ENCODE measurements at regions not wholly inside any gene's neighbourhood (a gene's known extent, or its start where the extent isn't known, plus 50 kb on each side); places are given as distances from the start of the nearest gene placed in this dataset.

- FAIRE-seq, result peak; percentile 11
Observed at GRCh38 chrX:10828640-10829039, 208.3 kb upstream of the MID1 start.

GRCh38 chrX:10831716-10832502 lies 211.5 kb upstream of the MID1 start:
- DNase-seq (ENCODE audit: insufficient read length, low spot score), result no peak
- FAIRE-seq, result peak; percentile 16
- TF ChIP-seq CTCF (IDR thresholded peaks at IDR 0.05; ENCODE audit: insufficient read depth, missing control alignments), result no peak

More at GRCh38 chrX:10828640-10829039, 208.3 kb upstream of the MID1 start:
- TF ChIP-seq CTCF (IDR thresholded peaks at IDR 0.05; ENCODE audit: insufficient read depth, missing control alignments), result no peak
- no peak for DNase-seq (ENCODE audit: insufficient read length, low spot score)

GRCh38 chrX:10833299-10834169 lies 213.1 kb upstream of the MID1 start:
- no peak for TF ChIP-seq CTCF (IDR thresholded peaks at IDR 0.05; ENCODE audit: insufficient read depth, missing control alignments)
- FAIRE-seq (no peak), DNase-seq (ENCODE audit: insufficient read length, low spot score) (no peak)

GRCh38 chrX:10841579-10841978 lies 221.2 kb upstream of the MID1 start:
- FAIRE-seq (no peak), DNase-seq (ENCODE audit: insufficient read length, low spot score) (no peak)
- no peak for TF ChIP-seq CTCF (IDR thresholded peaks at IDR 0.05; ENCODE audit: insufficient read depth, missing control alignments)

- FAIRE-seq (no peak), DNase-seq (ENCODE audit: insufficient read length, low spot score) (no peak)
- TF ChIP-seq CTCF (IDR thresholded peaks at IDR 0.05; ENCODE audit: insufficient read depth, missing control alignments), result no peak
Observed at GRCh38 chrX:10842646-10843045, 222.3 kb upstream of the MID1 start.

- DNase-seq (ENCODE audit: insufficient read length, low spot score) (no peak), FAIRE-seq (no peak)
- no peak for TF ChIP-seq CTCF (IDR thresholded peaks at IDR 0.05; ENCODE audit: insufficient read depth, missing control alignments)
Observed at GRCh38 chrX:10847333-10847732, 226.9 kb upstream of the MID1 start.
